RWPE2 (cell line): ENCODE measurements at regions not wholly inside any gene's neighbourhood (a gene's known extent, or its start where the extent isn't known, plus 50 kb on each side); places are given as distances from the start of the nearest gene placed in this dataset.

Experiments
- ATAC-seq: fragments of 200-7000 bp; cut with Tn5 transposase; 3 replicates; pipeline ENCODE4 v1.9.1; 2021; ENCODE audit warnings: low read depth
- DNase-seq: peaks from one replicate; pipeline ENCODE4 v3.0.0-alpha.2; 2020; ENCODE audit warnings: low spot score
- H3K27ac ChIP-seq: fragments of 450-650 bp; 2 replicates; pipeline ENCODE4 v1.5.1; 2017; ENCODE audit warnings: mild to moderate bottlenecking; ENCODE audit not compliant: poor library complexity, severe bottlenecking
- H3K27me3 ChIP-seq: fragments of 250-450 bp; sonication (Bioruptor Pico); 2 replicates; pipeline ENCODE4 v1.5.1; 2021; ENCODE audit warnings: mild to moderate bottlenecking, moderate library complexity; ENCODE audit not compliant: insufficient read depth, poor library complexity, severe bottlenecking
- H3K36me3 ChIP-seq: fragments of 250-450 bp; sonication (Bioruptor Pico); 2 replicates; pipeline ENCODE4 v1.5.1; 2020; ENCODE audit warnings: low read depth, mild to moderate bottlenecking, moderate library complexity
- H3K4me1 ChIP-seq: fragments of 250-450 bp; sonication (Bioruptor Pico); 2 replicates; pipeline ENCODE4 v1.5.1; 2021; ENCODE audit warnings: mild to moderate bottlenecking, moderate library complexity; ENCODE audit not compliant: insufficient read depth, poor library complexity, severe bottlenecking
- H3K4me3 ChIP-seq: fragments of 250-450 bp; sonication (Bioruptor Pico); 2 replicates; pipeline ENCODE4 v1.5.1; 2021; ENCODE audit warnings: mild to moderate bottlenecking, moderate library complexity; ENCODE audit not compliant: severe bottlenecking
- H3K9me3 ChIP-seq: fragments of 250-450 bp; sonication (Bioruptor Pico); 2 replicates; pipeline ENCODE4 v1.5.1; 2021; ENCODE audit warnings: mild to moderate bottlenecking, moderate library complexity; ENCODE audit not compliant: severe bottlenecking
- TF ChIP-seq, protein P1 (sequence below): fragments of 450-650 bp; IDR thresholded peaks from one replicate; pipeline ENCODE4 v1.5.1; 2017; ENCODE audit warnings: mild to moderate bottlenecking, moderate library complexity; ENCODE audit not compliant: poor library complexity, severe bottlenecking

DNA sequence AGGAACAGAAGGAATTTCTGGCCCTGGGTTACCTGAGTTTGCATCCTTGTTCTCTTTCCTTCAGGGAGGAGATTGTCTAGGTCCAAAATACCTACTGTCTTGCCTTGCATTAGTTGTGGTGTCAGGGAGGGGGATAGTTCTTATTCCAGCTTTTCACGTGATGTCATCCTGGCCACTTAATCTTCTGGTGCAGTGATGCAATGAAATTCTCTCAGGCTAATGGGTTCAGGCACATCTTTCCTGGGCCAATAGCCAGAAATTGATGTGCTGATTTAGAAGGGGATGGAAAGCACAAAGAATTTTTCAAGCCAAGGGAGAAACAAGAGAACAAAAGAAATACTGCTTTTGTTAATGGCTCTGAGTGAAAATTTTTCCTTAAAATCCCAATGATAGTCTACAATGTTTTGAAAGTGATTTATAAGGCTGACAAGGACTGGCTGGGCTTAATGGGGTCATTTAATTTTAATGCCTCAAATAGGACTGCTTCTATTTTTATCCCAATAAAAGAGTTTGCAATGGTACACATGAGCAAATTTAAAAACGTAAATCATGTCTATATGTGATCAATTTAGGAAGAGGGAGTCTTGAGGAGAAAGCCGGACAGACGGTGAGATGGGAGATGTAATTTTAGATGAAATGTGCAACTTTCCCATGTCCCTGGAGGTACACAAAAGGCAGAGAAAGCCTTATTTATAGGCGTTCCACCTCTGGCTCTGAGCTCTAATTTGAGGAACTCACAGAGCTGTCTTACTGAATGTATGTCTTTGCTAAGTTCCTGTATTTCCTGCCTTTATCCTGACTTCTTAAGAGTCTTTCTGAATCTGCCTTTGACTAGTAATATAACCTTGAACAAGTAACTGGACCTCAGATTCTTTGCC, 89.3 kb upstream of the SV2C start:
- no peaks in the 10 kb centered on the region for H3K9me3 ChIP-seq
- no peaks in the 10 kb centered on the region for H3K4me1 ChIP-seq
- no peak overlapping the region for H3K4me3 ChIP-seq
- H3K27me3 ChIP-seq: peaks cover 21% of the 10 kb centered on the region
- no peak for DNase-seq
- ATAC-seq: no peak
- no peak overlapping the region for H3K27ac ChIP-seq
- TF ChIP-seq, protein P1, sequence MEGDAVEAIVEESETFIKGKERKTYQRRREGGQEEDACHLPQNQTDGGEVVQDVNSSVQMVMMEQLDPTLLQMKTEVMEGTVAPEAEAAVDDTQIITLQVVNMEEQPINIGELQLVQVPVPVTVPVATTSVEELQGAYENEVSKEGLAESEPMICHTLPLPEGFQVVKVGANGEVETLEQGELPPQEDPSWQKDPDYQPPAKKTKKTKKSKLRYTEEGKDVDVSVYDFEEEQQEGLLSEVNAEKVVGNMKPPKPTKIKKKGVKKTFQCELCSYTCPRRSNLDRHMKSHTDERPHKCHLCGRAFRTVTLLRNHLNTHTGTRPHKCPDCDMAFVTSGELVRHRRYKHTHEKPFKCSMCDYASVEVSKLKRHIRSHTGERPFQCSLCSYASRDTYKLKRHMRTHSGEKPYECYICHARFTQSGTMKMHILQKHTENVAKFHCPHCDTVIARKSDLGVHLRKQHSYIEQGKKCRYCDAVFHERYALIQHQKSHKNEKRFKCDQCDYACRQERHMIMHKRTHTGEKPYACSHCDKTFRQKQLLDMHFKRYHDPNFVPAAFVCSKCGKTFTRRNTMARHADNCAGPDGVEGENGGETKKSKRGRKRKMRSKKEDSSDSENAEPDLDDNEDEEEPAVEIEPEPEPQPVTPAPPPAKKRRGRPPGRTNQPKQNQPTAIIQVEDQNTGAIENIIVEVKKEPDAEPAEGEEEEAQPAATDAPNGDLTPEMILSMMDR: no peak
- H3K36me3 ChIP-seq: no peaks in the 10 kb centered on the region

DNA sequence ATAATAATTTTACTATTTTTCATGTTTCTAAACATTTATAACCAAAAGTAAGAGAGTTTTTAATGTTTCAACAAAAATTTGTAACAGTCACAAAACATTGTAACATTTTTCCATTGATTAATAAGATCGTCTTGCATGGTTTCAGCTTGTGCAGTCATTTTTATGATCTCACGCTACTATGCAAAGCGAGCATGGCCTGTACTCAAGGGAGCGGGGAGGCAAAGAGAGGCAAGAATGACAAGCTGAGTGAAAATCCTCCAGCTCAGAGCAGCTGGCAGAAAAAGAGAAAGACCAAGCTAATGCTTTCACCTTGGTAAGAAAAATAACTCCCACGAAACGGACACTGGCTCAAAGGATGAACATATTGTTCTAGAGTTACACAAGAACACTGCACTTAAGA, 90.0 kb upstream of the SV2C start:
- Histone ChIP-seq H3K9me3 (no peaks in the 10 kb centered on the region), H3K36me3 (no peaks in the 10 kb centered on the region), H3K27ac (no peak overlapping the region), H3K4me3 (no peak overlapping the region), H3K27me3 (peaks cover 21% of the 10 kb centered on the region), H3K4me1 (no peaks in the 10 kb centered on the region)
- TF ChIP-seq, protein P1: no peak
- no peak for DNase-seq
- no peak for ATAC-seq

DNA sequence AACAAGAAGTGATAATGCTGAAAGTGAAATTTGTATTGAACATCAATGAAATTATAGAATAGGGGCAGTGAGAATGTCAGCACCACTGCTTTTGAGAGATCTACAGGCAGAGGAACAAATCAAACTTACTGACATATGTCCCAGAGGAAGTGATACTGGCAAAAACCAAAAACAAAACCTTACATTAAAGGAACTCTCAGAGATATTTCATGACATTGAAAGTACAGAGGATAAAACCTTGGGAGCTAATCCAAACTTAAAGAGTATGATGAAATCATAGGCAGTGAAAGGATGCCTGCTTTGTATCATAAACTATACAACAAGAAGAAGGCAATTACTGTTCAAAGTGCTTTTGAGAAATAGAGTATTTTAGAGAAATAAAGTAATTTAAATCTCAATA, 90.4 kb upstream of the SV2C start:
- Histone ChIP-seq H3K9me3 (no peaks in the 10 kb centered on the region), H3K27ac (no peak overlapping the region), H3K27me3 (peaks cover 21% of the 10 kb centered on the region), H3K4me1 (no peaks in the 10 kb centered on the region), H3K4me3 (no peak overlapping the region), H3K36me3 (no peaks in the 10 kb centered on the region)
- TF ChIP-seq, protein P1: no peak
- no peak for ATAC-seq
- no peak for DNase-seq

DNA sequence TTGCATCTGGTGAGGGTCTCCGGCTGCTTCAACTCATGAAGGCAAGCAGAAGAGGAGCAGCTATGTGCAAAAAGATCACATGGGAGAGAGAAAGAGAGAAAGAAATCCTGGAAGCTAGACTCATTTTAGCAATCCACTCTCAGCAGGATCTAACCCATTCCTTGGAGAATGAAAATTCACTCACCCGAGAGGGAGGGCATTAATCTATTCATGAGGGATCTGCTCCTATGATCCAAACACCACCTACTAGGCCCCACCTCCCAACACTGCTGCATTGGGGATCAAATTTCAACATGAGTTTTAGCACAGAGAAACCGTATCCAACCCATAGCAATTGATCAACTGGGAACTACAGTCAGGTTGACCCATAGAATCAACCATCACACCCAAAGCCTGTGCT, 98.1 kb upstream of the SV2C start:
- TF ChIP-seq, protein P1: no peak

DNA sequence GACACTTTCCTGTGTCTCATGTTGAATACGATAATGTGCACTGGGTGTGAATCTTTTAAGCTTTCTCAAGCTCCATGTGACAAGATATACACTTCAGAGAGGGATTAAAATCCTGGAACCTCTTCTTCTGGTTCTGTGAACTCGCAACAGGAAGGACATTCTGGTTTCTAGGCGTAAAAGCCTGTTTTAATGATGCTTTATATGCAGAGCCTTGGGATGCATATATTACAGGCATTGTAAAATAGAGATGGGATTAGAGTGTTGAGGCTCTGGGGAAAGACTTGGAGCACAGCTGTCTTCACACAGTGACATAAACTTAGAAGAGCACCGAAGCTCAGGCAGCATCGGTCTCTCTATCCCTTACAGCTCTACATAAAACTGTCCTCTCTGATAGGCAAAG, 107.7 kb upstream of the SV2C start:
- no peak for ATAC-seq
- Histone ChIP-seq H3K36me3 (no peaks in the 10 kb centered on the region), H3K4me1 (no peaks in the 10 kb centered on the region), H3K27me3 (peaks cover 29% of the 10 kb centered on the region), H3K27ac (no peak overlapping the region), H3K4me3 (no peak overlapping the region), H3K9me3 (no peaks in the 10 kb centered on the region)
- DNase-seq: no peak
- TF ChIP-seq, protein P1: no peak

More for the DNA sequence above, 98.1 kb upstream of the SV2C start:
- Histone ChIP-seq H3K4me3 (no peak overlapping the region), H3K36me3 (no peaks in the 10 kb centered on the region), H3K27ac (no peak overlapping the region), H3K4me1 (no peaks in the 10 kb centered on the region), H3K27me3 (peaks cover 6% of the 10 kb centered on the region), H3K9me3 (no peaks in the 10 kb centered on the region)
- no peak for ATAC-seq
- DNase-seq: no peak
